IMR-90 (cell line): ENCODE measurements at regions not wholly inside any gene's neighbourhood (a gene's known extent, or its start where the extent isn't known, plus 50 kb on each side); places are given as distances from the start of the nearest gene placed in this dataset.

Experiments
- ATAC-seq: fragments of 200-7000 bp; cut with Tn5 transposase; 2 replicates; pipeline ENCODE4 v1.9.1; 2020; ENCODE audit warnings: low read depth, mild to moderate bottlenecking, moderate library complexity
- BruUV-seq: library from RNA; stranded (reverse); fragments of 400-500 nt; replicated peaks from 2 replicates; lab custom pipeline; 2021; lab: Mats Ljungman, UMichigan
- CTCF ChIA-PET: fragments of 300-600 bp; formaldehyde crosslinking; extraction: SDS; loops from one replicate; lab custom pipeline; 2021; ENCODE audit warnings: antibody characterized with exemption; lab: Yijun Ruan, JAX
- POLR2A ChIA-PET: fragments of 300-600 bp; sonication (Branson Sonifier 250); formaldehyde crosslinking; loops from one replicate; lab custom pipeline; 2022; ENCODE audit warnings: antibody characterized with exemption; ENCODE audit not compliant: unreplicated experiment; lab: Charles Lee
- DNase-seq: peaks from one replicate; pipeline ENCODE4 v3.0.0; 2013
- H2AFZ ChIP-seq: replicated peaks from 2 replicates; pipeline ENCODE3; 2013; ENCODE audit warnings: low read length, mild to moderate bottlenecking; ENCODE audit not compliant: poor library complexity
- H2AK5ac ChIP-seq: 2 replicates; pipeline ENCODE4 v1.6.1; 2013; ENCODE audit warnings: low read depth, low read length, inconsistent platforms
- H2AK9ac ChIP-seq: replicated peaks from 2 replicates; pipeline ENCODE3; 2013; ENCODE audit warnings: mild to moderate bottlenecking, low read depth, low read length, moderate library complexity; ENCODE audit not compliant: poor library complexity
- H2BK120ac ChIP-seq: 2 replicates; pipeline ENCODE4 v1.6.1; 2013; ENCODE audit warnings: low read depth, low read length, inconsistent platforms
- H2BK15ac ChIP-seq: 3 replicates; pipeline ENCODE4 v1.6.1; 2013; ENCODE audit warnings: low read depth, low read length, inconsistent platforms
- H2BK20ac ChIP-seq: 2 replicates; pipeline ENCODE4 v1.6.1; 2013; ENCODE audit warnings: low read depth, mild to moderate bottlenecking, inconsistent platforms, low read length, moderate library complexity
- H2BK5ac ChIP-seq: 2 replicates; pipeline ENCODE4 v1.6.1; 2013; ENCODE audit warnings: mild to moderate bottlenecking, low read depth, low read length, inconsistent platforms; ENCODE audit not compliant: poor library complexity, severe bottlenecking
- H3K14ac ChIP-seq: replicated peaks from 2 replicates; pipeline ENCODE4 v1.6.1; 2013; ENCODE audit warnings: low read depth, low read length, inconsistent platforms
- H3K18ac ChIP-seq: 2 replicates; pipeline ENCODE4 v1.6.1; 2013; ENCODE audit warnings: low read depth, low read length, control low read depth
- H3K23ac ChIP-seq: 2 replicates; pipeline ENCODE4 v1.6.1; 2013; ENCODE audit warnings: low read depth, low read length, inconsistent platforms
- H3K27ac ChIP-seq: 2 replicates; pipeline ENCODE4 v1.5.1; 2013; ENCODE audit warnings: mild to moderate bottlenecking, control low read depth, low read length; ENCODE audit not compliant: insufficient read depth
- H3K27me3 ChIP-seq: 2 replicates; pipeline ENCODE4 v1.6.1; 2013; ENCODE audit warnings: low read length; ENCODE audit not compliant: control insufficient read depth, insufficient read depth
- H3K36me3 ChIP-seq: 2 replicates; pipeline ENCODE4 v1.6.1; 2013; ENCODE audit warnings: low read length, mixed read lengths; ENCODE audit not compliant: control insufficient read depth, insufficient read depth
- H3K4ac ChIP-seq: 2 replicates; pipeline ENCODE4 v1.6.1; 2013; ENCODE audit warnings: low read depth, low read length, inconsistent platforms
- H3K4me1 ChIP-seq: 2 replicates; pipeline ENCODE4 v1.6.1; 2013; ENCODE audit warnings: low read length, mixed read lengths; ENCODE audit not compliant: control insufficient read depth, insufficient read depth
- H3K4me2 ChIP-seq: 2 replicates; pipeline ENCODE4 v1.6.1; 2013; ENCODE audit warnings: low read depth, mild to moderate bottlenecking, control low read depth, low read length, moderate library complexity
- H3K4me3 ChIP-seq: 2 replicates; pipeline ENCODE4 v1.5.1; 2013; ENCODE audit warnings: low read depth, mild to moderate bottlenecking, control low read depth, low read length, moderate library complexity; ENCODE audit not compliant: insufficient read depth
- H3K56ac ChIP-seq: 2 replicates; pipeline ENCODE4 v1.6.1; 2013; ENCODE audit warnings: low read length, inconsistent platforms; ENCODE audit not compliant: insufficient read depth; ENCODE audit errors: extremely low read depth
- H3K79me1 ChIP-seq, 2 experiments: 2 replicates each; pipeline ENCODE4 v1.6.1; 2013; ENCODE audit warnings: low read length in 2 of 2, inconsistent platforms in 1 of 2, low read depth in 1 of 2
- H3K9ac ChIP-seq: 2 replicates; pipeline ENCODE4 v1.6.1; 2013; ENCODE audit warnings: low read depth, low read length, control low read depth
- H3K9me1 ChIP-seq: 2 replicates; pipeline ENCODE4 v1.6.1; 2013; ENCODE audit warnings: low read length, inconsistent platforms; ENCODE audit not compliant: insufficient read depth
- H3K9me3 ChIP-seq: 2 replicates; pipeline ENCODE4 v1.6.1; 2013; ENCODE audit warnings: low read length; ENCODE audit not compliant: control insufficient read depth, insufficient read depth
- H4K20me1 ChIP-seq: 2 replicates; pipeline ENCODE4 v1.6.1; 2013; ENCODE audit warnings: low read length, inconsistent platforms; ENCODE audit not compliant: insufficient read depth
- H4K5ac ChIP-seq: 2 replicates; pipeline ENCODE4 v1.6.1; 2013; ENCODE audit warnings: mild to moderate bottlenecking, low read depth, low read length, control low read depth
- H4K8ac ChIP-seq, 2 experiments: 2 replicates each; pipeline ENCODE4 v1.6.1; 2013; ENCODE audit warnings: low read depth in 2 of 2, low read length in 2 of 2, control low read depth in 1 of 2, inconsistent platforms in 1 of 2
- H4K91ac ChIP-seq: 2 replicates; pipeline ENCODE4 v1.6.1; 2013; ENCODE audit warnings: low read depth, low read length, inconsistent platforms; ENCODE audit not compliant: insufficient read depth
- BHLHE40 ChIP-seq: fragments of 150-350 bp; IDR thresholded peaks from 2 replicates; pipeline ENCODE4 v1.6.1; 2016; ENCODE audit warnings: mild to moderate bottlenecking, low read depth, low read length
- CEBPB ChIP-seq: IDR thresholded peaks from 2 replicates; pipeline ENCODE4 v1.6.1; 2012; ENCODE audit warnings: low read depth, low read length, improper control_type of control experiment
- CHD1 ChIP-seq: IDR thresholded peaks from 2 replicates; pipeline ENCODE4 v1.6.1; 2012; ENCODE audit warnings: low read depth, low read length, improper control_type of control experiment
- FOS ChIP-seq: fragments of 150-350 bp; IDR thresholded peaks from 2 replicates; pipeline ENCODE4 v1.6.1; 2016; ENCODE audit warnings: low read depth, low read length
- MAFK ChIP-seq: IDR thresholded peaks from 2 replicates; pipeline ENCODE4 v1.6.1; 2012; ENCODE audit warnings: low read depth, low read length, improper control_type of control experiment
- POLR2A ChIP-seq: IDR thresholded peaks from 2 replicates; pipeline ENCODE4 v1.6.1; 2012; ENCODE audit warnings: mild to moderate bottlenecking, low read depth, low read length
- RCOR1 ChIP-seq: IDR thresholded peaks from 2 replicates; pipeline ENCODE4 v1.6.1; 2012; ENCODE audit warnings: mild to moderate bottlenecking, low read length, improper control_type of control experiment; ENCODE audit not compliant: insufficient replicate concordance
- RFX5 ChIP-seq: IDR thresholded peaks from 2 replicates; pipeline ENCODE4 v1.8.0; 2012; ENCODE audit warnings: low read depth, mild to moderate bottlenecking, low read length, moderate library complexity
- SMC3 ChIP-seq: fragments of 150-350 bp; IDR thresholded peaks from 2 replicates; pipeline ENCODE4 v1.6.1; 2016; ENCODE audit warnings: low read depth, mild to moderate bottlenecking, antibody characterized with exemption, low read length, moderate library complexity
- WGBS, 2 experiments: methylation state at CpG; one replicate each; pipeline versions ENCODE4 v1.1.5 to v1.1.7; 2013; ENCODE audit warnings: missing lambda C conversion rate in 2 of 2; ENCODE audit not compliant: insufficient read length in 1 of 2; ENCODE audit errors: extremely low coverage in 2 of 2; 5-methylcytosine and 5-hydroxymethylcytosine counted together
- dilution Hi-C: fragments of 300-500 bp; cut with HindIII; formaldehyde crosslinking; loops from one replicate; pipeline ENCODE4 v1.14.3; 2018; ENCODE audit warnings: low sequenced_read_pairs; ENCODE audit not compliant: unreplicated experiment
- in situ Hi-C: fragments of 300-500 bp; cut with MboI; formaldehyde crosslinking; loops from 3 replicates; pipeline ENCODE4 v1.14.3; 2019; ENCODE audit warnings: low sequenced_read_pairs, inconsistent platforms, mixed read lengths
- intact Hi-C: fragments of 100-400 bp; cut with micrococcal nuclease; formaldehyde crosslinking; loops from 2 replicates; pipeline ENCODE4 v1.10.0; 2022
- TF ChIP-seq, protein P1 (sequence below): fragments of 150-350 bp; IDR thresholded peaks from 2 replicates; pipeline ENCODE4 v1.6.1; 2017; ENCODE audit warnings: mild to moderate bottlenecking, antibody characterized with exemption, low read length, low read depth

DNA sequence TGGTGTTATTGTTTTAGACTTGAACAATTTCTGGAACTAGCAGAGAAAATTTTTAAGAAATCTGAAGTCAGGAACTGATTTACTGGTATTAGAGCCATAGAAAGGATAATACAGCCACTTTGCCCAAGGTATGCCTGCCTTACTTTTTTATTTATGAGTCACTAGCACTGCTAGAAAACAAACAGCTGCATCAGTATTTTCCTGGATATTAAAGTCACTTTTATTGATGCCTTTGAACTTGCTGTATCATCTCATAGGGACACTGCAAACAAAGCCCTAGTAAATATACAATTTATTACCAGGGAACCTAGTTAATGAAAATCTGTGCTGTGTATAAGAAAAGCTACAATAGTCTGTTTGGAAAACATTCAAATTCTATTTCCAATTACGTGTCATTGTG is 490.8 kb upstream of the TMPRSS15 start:
- H4K5ac ChIP-seq: no peak overlapping the region
- H3K9me3 ChIP-seq: 0 out of 2 replicates have a peak, but pooled peaks cover 2% of the 10 kb centered on the region
- in situ Hi-C loops (no loop called here), intact Hi-C loops (no loop called here), dilution Hi-C loops (no loop called here)
- H3K4me3 ChIP-seq: no peak overlapping the region
- ATAC-seq (no peak), DNase-seq (no peak)
- no peak overlapping the region for H3K4me2 ChIP-seq
- H3K36me3 ChIP-seq: no peaks in the 10 kb centered on the region
- H3K4ac ChIP-seq: no peak overlapping the region
- TF ChIP-seq MAFK (no peak), FOS (no peak), CEBPB (no peak), BHLHE40 (no peak), POLR2A (no peak), SMC3 (no peak), CHD1 (no peak), RCOR1 (no peak), RFX5 (no peak)
- TF ChIP-seq, protein P1, sequence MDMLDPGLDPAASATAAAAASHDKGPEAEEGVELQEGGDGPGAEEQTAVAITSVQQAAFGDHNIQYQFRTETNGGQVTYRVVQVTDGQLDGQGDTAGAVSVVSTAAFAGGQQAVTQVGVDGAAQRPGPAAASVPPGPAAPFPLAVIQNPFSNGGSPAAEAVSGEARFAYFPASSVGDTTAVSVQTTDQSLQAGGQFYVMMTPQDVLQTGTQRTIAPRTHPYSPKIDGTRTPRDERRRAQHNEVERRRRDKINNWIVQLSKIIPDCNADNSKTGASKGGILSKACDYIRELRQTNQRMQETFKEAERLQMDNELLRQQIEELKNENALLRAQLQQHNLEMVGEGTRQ: no peak
- no peak overlapping the region for H3K9ac ChIP-seq
- no peak overlapping the region for H3K56ac ChIP-seq
- no peaks in the 10 kb centered on the region for H3K9me1 ChIP-seq
- CTCF ChIA-PET: no interaction called here
- no peaks in the 10 kb centered on the region for H3K27me3 ChIP-seq
- no peak overlapping the region for H2AK5ac ChIP-seq
- BruUV-seq: no TSS peak
- no CpG with 5 or more reads among the region's 1 CpG for WGBS, 2 experiments
- POLR2A ChIA-PET: no interaction called here
- H3K4me1 ChIP-seq: no peaks in the 10 kb centered on the region
- no peak overlapping the region for H4K8ac ChIP-seq
- no peak overlapping the region for H2AK9ac ChIP-seq
- H2AFZ ChIP-seq: no peak overlapping the region
- H4K91ac ChIP-seq: no peak overlapping the region
- no peak overlapping the region for H2BK20ac ChIP-seq
- H3K27ac ChIP-seq: no peak overlapping the region
- no peak overlapping the region for H2BK15ac ChIP-seq
- no peak overlapping the region for H2BK5ac ChIP-seq
- H2BK120ac ChIP-seq: no peak overlapping the region
- H3K23ac ChIP-seq: no peak overlapping the region
- H3K18ac ChIP-seq: no peak overlapping the region
- H3K14ac ChIP-seq: no peak overlapping the region
- H3K79me1 ChIP-seq: no peaks in the 10 kb centered on the region
- H4K20me1 ChIP-seq: no peaks in the 10 kb centered on the region
